Tibial nerve (tissue), 4 donors: ENCODE measurements at regions not wholly inside any gene's neighbourhood (a gene's known extent, or its start where the extent isn't known, plus 50 kb on each side); places are given as distances from the start of the nearest gene placed in this dataset.

Experiments
- DNase-seq, 2 donors: peaks; one replicate each; pipeline ENCODE4 v3.0.0-alpha.2; 2019; ENCODE audit warnings: low spot score in 2 of 2
- H3K27ac ChIP-seq, 4 donors: fragments of 200-600 bp; sonication (generic) in 3 of 4; one replicate each; pipeline ENCODE4 v1.5.1; 2017 to 2019; ENCODE audit warnings: mild to moderate bottlenecking in 1 of 4
- H3K27me3 ChIP-seq, 2 donors: fragments of 200-600 bp; sonication (generic) in 1 of 2; one replicate each; pipeline versions ENCODE4 v1.5.1 to v1.6.0; 2017 to 2019
- H3K36me3 ChIP-seq, 3 donors: fragments of 200-600 bp; sonication (generic); one replicate each; pipeline ENCODE4 v1.5.1; 2018 to 2019
- H3K4me1 ChIP-seq, 4 donors: fragments of 200-600 bp; sonication (generic) in 3 of 4; one replicate each; pipeline ENCODE4 v1.5.1; 2017 to 2019
- H3K4me3 ChIP-seq, 4 donors: fragments of 200-600 bp; sonication (generic) in 3 of 4; one replicate each; pipeline ENCODE4 v1.5.1; 2017 to 2019; ENCODE audit warnings: mild to moderate bottlenecking in 1 of 4, moderate library complexity in 1 of 4
- H3K9me3 ChIP-seq, 4 donors: fragments of 200-600 bp; sonication (generic) in 3 of 4; one replicate each; pipeline ENCODE4 v1.5.1; 2017 to 2019
- EP300 ChIP-seq, 2 donors: sonication (generic); formaldehyde crosslinking; IDR thresholded peaks; one replicate each; pipeline ENCODE4 v1.6.1; 2017; ENCODE audit warnings: antibody characterized with exemption in 2 of 2, mild to moderate bottlenecking in 1 of 2
- POLR2A ChIP-seq, 2 donors: fragments of 450-650 bp; IDR thresholded peaks; one replicate each; pipeline ENCODE4 v1.6.1; 2017; ENCODE audit warnings: antibody characterized with exemption in 2 of 2, mild to moderate bottlenecking in 2 of 2, moderate library complexity in 2 of 2
- WGBS, 2 donors: methylation state at CpG; one replicate each; pipeline ENCODE4 v1.1.5; 2018; 5-methylcytosine and 5-hydroxymethylcytosine counted together
- TF ChIP-seq, protein P1 (sequence below), 5 experiments: fragments of 200-600 bp in 3 of 5; fragments of 450-650 bp in 2 of 5; sonication (generic) in 3 of 5; IDR thresholded peaks; one replicate each; pipeline ENCODE4 v1.5.1; 2016 to 2019; ENCODE audit warnings: antibody characterized with exemption in 5 of 5, mild to moderate bottlenecking in 3 of 5, moderate library complexity in 2 of 5

GRCh38 chr10:34024693-34025425 lies 690.4 kb upstream of the NRP1 start:
- WGBS, 2 donors, result 58 to 72% methylated on average over 9 of the region's 9 CpGs
- DNase-seq, result no peak
- no peak overlapping the region for H3K27ac ChIP-seq

GRCh38 chr10:34024282-34024681 lies 689.8 kb upstream of the NRP1 start:
- H3K27me3 ChIP-seq, result no peaks in the 10 kb centered on the region
- no peak for TF ChIP-seq EP300 (IDR thresholded peaks at IDR 0.05)
- TF ChIP-seq POLR2A (IDR thresholded peaks at IDR 0.05), result no peak
- TF ChIP-seq, protein P1, sequence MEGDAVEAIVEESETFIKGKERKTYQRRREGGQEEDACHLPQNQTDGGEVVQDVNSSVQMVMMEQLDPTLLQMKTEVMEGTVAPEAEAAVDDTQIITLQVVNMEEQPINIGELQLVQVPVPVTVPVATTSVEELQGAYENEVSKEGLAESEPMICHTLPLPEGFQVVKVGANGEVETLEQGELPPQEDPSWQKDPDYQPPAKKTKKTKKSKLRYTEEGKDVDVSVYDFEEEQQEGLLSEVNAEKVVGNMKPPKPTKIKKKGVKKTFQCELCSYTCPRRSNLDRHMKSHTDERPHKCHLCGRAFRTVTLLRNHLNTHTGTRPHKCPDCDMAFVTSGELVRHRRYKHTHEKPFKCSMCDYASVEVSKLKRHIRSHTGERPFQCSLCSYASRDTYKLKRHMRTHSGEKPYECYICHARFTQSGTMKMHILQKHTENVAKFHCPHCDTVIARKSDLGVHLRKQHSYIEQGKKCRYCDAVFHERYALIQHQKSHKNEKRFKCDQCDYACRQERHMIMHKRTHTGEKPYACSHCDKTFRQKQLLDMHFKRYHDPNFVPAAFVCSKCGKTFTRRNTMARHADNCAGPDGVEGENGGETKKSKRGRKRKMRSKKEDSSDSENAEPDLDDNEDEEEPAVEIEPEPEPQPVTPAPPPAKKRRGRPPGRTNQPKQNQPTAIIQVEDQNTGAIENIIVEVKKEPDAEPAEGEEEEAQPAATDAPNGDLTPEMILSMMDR (IDR thresholded peaks at IDR 0.05), result no peak
- no peaks in the 10 kb centered on the region for H3K36me3 ChIP-seq
- no peak overlapping the region for H3K4me3 ChIP-seq
- no peak for DNase-seq
- H3K4me1 ChIP-seq, result no peaks in the 10 kb centered on the region
- H3K27ac ChIP-seq, result no peak overlapping the region
- no peaks in the 10 kb centered on the region for H3K9me3 ChIP-seq
- 57 to 65% methylated on average over 3 of the region's 3 CpGs for WGBS, 2 donors

More at GRCh38 chr10:34024693-34025425, 690.4 kb upstream of the NRP1 start:
- Histone ChIP-seq H3K27me3 (no peaks in the 10 kb centered on the region), H3K36me3 (no peaks in the 10 kb centered on the region), H3K4me3 (no peak overlapping the region), H3K9me3 (no peaks in the 10 kb centered on the region), H3K4me1 (no peaks in the 10 kb centered on the region)
- TF ChIP-seq POLR2A (IDR thresholded peaks at IDR 0.05) (no peak), EP300 (IDR thresholded peaks at IDR 0.05) (no peak)
- TF ChIP-seq, protein P1 (IDR thresholded peaks at IDR 0.05), result no peak

DNA sequence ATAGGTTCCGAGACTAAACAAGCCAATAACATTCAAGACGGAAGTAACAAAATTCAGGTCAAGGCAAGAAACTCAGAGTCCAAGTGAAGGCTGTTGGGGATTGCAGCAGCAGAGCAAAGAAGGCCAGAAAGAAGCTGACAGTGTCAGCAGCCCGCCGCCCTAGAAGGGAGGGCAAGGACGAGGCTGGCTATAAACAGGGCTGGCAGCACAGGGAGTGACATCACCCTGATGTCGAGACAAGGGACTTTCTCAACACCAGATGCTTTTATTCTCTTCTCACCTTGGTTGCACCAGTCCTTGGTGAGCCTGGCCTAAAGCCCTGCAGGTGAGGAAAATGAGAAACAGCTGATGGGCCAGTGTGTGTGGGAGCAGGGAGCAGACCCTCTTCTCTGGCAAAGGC lies 687.7 kb upstream of the NRP1 start:
- no peaks in the 10 kb centered on the region for H3K27me3 ChIP-seq
- H3K36me3 ChIP-seq, result no peaks in the 10 kb centered on the region
- no peak overlapping the region for H3K4me3 ChIP-seq
- no peaks in the 10 kb centered on the region for H3K9me3 ChIP-seq
- no peak for DNase-seq
- TF ChIP-seq POLR2A (IDR thresholded peaks at IDR 0.05) (no peak), EP300 (IDR thresholded peaks at IDR 0.05) (no peak)
- TF ChIP-seq, protein P1 (IDR thresholded peaks at IDR 0.05), result no peak
- no peak overlapping the region for H3K27ac ChIP-seq
- WGBS, 2 donors, result 78 to 81% methylated on average over 6 of the region's 6 CpGs
- no peaks in the 10 kb centered on the region for H3K4me1 ChIP-seq

GRCh38 chr10:34018784-34019183 lies 684.3 kb upstream of the NRP1 start:
- H3K27me3 ChIP-seq, result no peaks in the 10 kb centered on the region
- H3K9me3 ChIP-seq, result no peaks in the 10 kb centered on the region
- no peak overlapping the region for H3K4me3 ChIP-seq
- no peak for DNase-seq
- TF ChIP-seq EP300 (IDR thresholded peaks at IDR 0.05), result no peak
- TF ChIP-seq, protein P1 (IDR thresholded peaks at IDR 0.05), result no peak
- TF ChIP-seq POLR2A (IDR thresholded peaks at IDR 0.05), result no peak
- WGBS, 2 donors, result 68 to 79% methylated on average over 1 of the region's 1 CpG
- no peak overlapping the region for H3K27ac ChIP-seq
- no peaks in the 10 kb centered on the region for H3K4me1 ChIP-seq
- no peaks in the 10 kb centered on the region for H3K36me3 ChIP-seq

- 87 to 88% methylated on average over 5 of the region's 5 CpGs for WGBS, 2 donors
- H3K4me3 ChIP-seq, result no peak overlapping the region
- TF ChIP-seq, protein P1 (IDR thresholded peaks at IDR 0.05), result no peak
- TF ChIP-seq POLR2A (IDR thresholded peaks at IDR 0.05) (no peak), EP300 (IDR thresholded peaks at IDR 0.05) (no peak)
These were observed 683.7 kb upstream of the NRP1 start for GRCh38 chr10:34018129-34018528.

More at GRCh38 chr10:34018129-34018528, 683.7 kb upstream of the NRP1 start:
- Histone ChIP-seq H3K4me1 (no peaks in the 10 kb centered on the region), H3K9me3 (no peaks in the 10 kb centered on the region), H3K27me3 (no peaks in the 10 kb centered on the region), H3K27ac (no peak overlapping the region), H3K36me3 (no peaks in the 10 kb centered on the region)
- no peak for DNase-seq
